Fibroblast of upper back skin (primary cell): ENCODE measurements at regions not wholly inside any gene's neighbourhood (a gene's known extent, or its start where the extent isn't known, plus 50 kb on each side); places are given as distances from the start of the nearest gene placed in this dataset.

Experiments
- DNase-seq: peaks from one replicate; pipeline ENCODE4 v3.0.0-alpha.2; 2013

DNA sequence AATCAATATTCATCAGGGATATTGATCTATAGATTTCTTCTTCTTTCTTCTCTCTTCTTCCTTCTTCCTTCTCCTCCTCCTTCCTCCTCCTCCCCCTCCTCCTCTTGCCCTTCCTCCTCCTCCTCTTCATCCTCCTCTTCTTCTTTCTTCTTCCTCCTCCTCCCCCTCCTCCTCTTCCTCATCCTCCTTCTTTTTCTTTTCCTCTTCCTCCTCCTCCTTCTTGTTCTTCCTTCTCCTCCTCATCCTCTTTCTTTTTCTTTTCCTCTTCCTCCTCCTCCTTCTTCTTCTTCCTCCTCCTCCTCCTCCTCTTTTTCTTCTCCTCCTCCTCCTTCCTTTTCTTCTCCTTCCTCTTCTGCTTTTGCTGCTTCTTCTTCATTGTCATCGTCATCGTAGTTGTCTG, 52.4 kb upstream of the SERINC1 start:
- no peak for DNase-seq

DNA sequence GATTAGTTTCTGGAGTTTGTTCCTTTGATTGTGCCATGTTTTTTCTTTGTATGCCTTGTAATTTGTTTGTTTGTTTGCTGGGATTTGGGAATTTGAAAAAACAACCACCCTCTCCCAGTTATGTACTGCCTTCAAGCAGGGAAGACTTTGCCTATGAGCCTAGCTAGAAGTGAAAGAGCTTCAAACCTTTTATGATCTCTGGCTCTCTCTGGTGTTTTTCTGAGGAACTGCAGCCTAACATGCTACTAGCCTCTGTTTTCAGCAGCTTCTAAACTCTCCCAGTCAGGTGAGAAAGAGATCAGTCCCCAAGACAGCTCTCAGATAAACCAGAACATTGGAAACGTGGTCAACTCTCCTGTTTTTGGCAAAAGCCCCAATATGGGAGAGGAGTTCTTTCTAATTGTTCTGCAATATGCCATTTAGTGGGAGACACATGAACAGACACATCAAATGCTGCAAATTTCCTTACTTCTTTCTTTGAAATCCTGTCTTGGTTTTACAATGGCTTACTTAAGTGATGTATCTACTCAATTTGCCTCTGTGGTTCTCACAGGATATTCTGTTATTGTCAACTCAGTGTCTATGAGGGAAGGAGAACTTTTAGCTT, 58.9 kb upstream of the SERINC1 start:
- peak; percentile 62 for DNase-seq

DNA sequence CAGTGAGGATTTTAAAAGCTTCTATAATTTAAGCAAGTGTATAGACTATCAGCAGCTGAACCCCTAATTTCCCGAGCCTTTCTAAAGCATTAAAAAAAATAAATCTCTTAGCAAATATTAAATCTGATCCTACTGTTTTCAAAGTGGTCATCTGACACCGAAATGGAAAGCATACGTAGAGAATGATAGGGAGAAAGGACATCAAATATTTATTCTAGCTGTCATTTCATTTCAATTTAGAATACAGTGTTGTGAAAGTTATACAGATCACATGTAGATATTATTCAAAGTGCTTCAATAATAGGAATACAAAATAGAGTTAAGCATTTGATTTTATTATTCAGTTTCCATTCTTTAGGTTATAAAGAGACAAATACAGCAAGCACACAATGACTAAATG, 61.9 kb upstream of the PKIB start:
- no peak for DNase-seq

DNA sequence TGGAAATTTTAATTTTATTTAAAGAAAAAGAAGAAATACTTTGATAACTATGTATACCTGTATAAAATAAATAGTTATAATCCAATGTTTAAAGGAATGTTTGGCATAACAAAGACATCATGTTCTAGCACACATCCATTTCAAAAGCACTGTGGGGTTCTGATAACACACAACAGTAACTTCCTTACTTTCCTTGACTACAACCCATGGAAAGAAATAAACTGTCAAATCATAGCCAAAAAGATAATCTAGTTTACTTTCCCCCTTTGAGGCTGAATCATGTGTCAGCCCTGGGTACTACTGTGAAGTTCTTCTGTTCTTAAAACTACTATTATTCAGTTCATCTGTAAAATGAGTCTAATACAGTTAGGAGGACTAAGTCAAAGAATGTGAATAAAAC, 61.4 kb upstream of the PKIB start:
- no peak for DNase-seq

DNA sequence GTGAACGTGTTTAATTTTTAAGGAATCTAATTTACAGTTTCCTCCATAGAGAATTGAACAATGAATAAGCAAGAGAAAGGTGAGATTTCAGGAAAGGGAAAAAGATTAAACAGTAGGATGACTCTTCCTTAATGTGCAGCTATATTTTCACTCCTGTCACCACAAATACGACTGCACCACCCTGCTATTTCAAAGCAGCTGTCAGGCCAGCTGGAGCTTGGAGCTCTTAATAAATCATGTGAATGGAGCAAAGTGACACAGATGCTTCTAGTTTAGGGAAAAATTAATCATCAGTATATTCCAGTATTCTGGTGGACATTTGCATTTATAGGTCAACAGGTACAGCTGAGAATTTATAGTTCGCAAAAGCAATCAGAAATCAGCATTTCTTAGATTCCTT, 56.5 kb upstream of the PKIB start:
- DNase-seq = no peak

DNA sequence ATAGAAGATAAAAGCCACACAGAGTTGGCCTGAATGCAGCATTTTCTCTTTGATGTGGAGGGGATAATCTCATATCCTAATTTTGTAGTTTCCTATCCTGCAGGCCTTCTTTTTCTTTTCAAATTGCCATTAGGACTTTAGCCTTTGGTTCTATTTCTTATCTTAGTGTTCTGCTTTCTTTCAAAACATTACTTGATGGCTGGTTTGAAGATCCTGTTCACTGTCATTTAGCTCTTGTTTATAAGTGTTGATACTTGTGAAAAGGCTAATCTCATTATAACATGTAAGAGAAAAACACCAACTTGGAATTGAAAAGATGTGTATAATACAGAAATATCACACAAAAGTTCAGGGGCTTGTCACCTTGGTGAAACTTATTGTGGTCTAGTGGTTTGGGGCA, 54.6 kb upstream of the PKIB start:
- no peak for DNase-seq

DNA sequence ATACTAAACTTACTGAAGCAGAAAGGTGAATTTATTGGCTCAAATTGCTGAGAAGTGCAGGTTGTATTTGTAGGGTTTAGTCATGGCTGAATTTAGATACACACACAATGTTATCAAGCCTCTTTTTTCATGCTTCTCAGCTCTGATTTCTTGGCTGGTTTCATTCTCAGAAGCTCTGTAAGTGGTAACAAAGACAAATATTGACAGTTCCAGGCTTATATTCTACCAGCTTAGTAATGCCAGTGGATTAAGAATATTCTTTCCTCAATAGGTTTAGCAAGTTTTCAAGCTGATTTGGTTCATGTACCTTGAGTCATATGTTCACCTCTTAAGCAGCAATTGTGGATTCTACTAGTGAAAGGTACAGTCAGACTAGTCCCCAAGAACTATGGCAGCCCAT, 52.1 kb upstream of the PKIB start:
- no peak for DNase-seq
